ENCODE measurements at regions not wholly inside any gene's neighbourhood (a gene's known extent, or its start where the extent isn't known, plus 50 kb on each side); places are given as distances from the start of the nearest gene placed in this dataset.

DNA sequence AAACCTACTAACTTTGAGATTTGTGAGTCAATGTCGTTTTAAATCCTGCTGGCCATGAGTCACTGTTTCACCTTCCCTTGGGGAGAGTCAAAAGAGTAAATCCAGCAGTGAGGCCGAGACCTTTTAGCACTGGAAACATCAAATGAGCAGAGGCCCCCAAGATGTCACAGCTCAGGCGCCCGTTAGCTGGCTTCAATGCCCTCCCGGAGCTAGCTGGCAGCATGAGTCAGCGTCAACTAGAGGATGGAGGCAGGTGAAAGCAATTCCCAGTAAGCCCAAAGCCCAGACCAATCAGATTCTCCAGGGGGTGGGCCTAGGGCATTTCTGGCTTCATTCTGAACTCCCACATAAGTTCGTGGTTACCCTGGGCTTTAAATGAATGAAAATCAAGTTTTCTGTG is 170.9 kb downstream of the CLCN4 start:
- no peak for DNase-seq (ENCODE audit: low read depth)
- H3K4me3 ChIP-seq (ENCODE audit: control insufficient read depth, low read depth, low read length): no peak overlapping the region
- TF ChIP-seq, protein P1, sequence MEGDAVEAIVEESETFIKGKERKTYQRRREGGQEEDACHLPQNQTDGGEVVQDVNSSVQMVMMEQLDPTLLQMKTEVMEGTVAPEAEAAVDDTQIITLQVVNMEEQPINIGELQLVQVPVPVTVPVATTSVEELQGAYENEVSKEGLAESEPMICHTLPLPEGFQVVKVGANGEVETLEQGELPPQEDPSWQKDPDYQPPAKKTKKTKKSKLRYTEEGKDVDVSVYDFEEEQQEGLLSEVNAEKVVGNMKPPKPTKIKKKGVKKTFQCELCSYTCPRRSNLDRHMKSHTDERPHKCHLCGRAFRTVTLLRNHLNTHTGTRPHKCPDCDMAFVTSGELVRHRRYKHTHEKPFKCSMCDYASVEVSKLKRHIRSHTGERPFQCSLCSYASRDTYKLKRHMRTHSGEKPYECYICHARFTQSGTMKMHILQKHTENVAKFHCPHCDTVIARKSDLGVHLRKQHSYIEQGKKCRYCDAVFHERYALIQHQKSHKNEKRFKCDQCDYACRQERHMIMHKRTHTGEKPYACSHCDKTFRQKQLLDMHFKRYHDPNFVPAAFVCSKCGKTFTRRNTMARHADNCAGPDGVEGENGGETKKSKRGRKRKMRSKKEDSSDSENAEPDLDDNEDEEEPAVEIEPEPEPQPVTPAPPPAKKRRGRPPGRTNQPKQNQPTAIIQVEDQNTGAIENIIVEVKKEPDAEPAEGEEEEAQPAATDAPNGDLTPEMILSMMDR (IDR thresholded peaks at IDR 0.05; ENCODE audit: control insufficient read depth, insufficient read depth, low read depth, low read length, missing control alignments): no peak

DNA sequence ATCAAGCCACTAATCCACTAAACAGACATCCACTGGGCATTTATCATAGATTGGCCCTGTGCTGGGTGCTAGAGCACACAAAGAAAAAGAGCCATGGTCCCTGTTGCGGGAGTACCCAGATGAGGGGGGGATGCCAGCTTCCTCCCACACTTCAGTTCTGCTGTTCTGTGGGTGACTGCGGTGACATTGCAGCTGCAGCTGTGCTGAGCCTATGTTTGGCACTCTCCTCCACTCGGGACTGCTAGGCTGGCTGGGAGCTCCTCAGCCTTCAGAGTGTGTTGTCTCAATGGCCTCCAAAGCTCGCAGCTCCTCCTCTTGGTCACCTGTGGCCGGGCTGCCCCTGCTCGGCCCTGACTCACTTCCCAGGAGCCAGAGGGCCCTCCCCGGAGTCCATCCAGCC is 173.2 kb downstream of the CLCN4 start:
- TF ChIP-seq, protein P1 (IDR thresholded peaks at IDR 0.05; ENCODE audit: control insufficient read depth, insufficient read depth, low read depth, low read length, missing control alignments): no peak
- H3K4me3 ChIP-seq (ENCODE audit: control insufficient read depth, low read depth, low read length): no peak overlapping the region
- DNase-seq (ENCODE audit: low read depth): no peak

- DNase-seq (ENCODE audit: low read depth): no peak
- TF ChIP-seq, protein P1 (IDR thresholded peaks at IDR 0.05; ENCODE audit: control insufficient read depth, insufficient read depth, low read depth, low read length, missing control alignments): no peak
- no peak overlapping the region for H3K4me3 ChIP-seq (ENCODE audit: control insufficient read depth, low read depth, low read length)
These were observed 184.5 kb downstream of the CLCN4 start for GRCh38 chrX:10341309-10341708.

DNA sequence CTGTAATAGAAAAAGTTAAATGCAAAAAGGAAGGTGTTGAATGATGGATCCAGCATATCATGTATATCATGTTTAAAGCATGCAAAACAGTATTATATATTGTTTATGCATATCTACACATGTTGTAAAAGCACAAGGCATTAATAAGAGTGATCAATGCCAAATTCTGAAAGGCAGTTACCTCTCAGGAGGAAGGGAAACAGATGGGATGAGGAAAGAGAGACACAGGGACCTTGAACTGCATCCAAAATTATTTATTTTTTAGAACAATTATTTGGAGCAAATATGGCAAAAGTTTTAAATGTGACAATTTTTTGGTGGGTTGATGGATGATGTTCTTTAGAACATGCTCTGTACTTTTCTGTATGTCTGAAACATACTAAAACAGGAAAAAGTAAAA is 193.4 kb downstream of the CLCN4 start:
- no peak overlapping the region for H3K4me3 ChIP-seq (ENCODE audit: control insufficient read depth, low read depth, low read length)
- no peak for DNase-seq (ENCODE audit: low read depth)
- TF ChIP-seq, protein P1 (IDR thresholded peaks at IDR 0.05; ENCODE audit: control insufficient read depth, insufficient read depth, low read depth, low read length, missing control alignments): no peak

GRCh38 chrX:10350981-10351380 is 194.2 kb downstream of the CLCN4 start:
- DNase-seq (ENCODE audit: low read depth): peak; percentile 10
- TF ChIP-seq, protein P1 (IDR thresholded peaks at IDR 0.05; ENCODE audit: control insufficient read depth, insufficient read depth, low read depth, low read length, missing control alignments): no peak

GRCh38 chrX:10352536-10352935 is 195.8 kb downstream of the CLCN4 start:
- DNase-seq (ENCODE audit: low read depth): no peak
- TF ChIP-seq, protein P1 (IDR thresholded peaks at IDR 0.05; ENCODE audit: control insufficient read depth, insufficient read depth, low read depth, low read length, missing control alignments): no peak
- no peak overlapping the region for H3K4me3 ChIP-seq (ENCODE audit: control insufficient read depth, low read depth, low read length)

More at GRCh38 chrX:10350981-10351380, 194.2 kb downstream of the CLCN4 start:
- H3K4me3 ChIP-seq (ENCODE audit: control insufficient read depth, low read depth, low read length): no peak overlapping the region

DNA sequence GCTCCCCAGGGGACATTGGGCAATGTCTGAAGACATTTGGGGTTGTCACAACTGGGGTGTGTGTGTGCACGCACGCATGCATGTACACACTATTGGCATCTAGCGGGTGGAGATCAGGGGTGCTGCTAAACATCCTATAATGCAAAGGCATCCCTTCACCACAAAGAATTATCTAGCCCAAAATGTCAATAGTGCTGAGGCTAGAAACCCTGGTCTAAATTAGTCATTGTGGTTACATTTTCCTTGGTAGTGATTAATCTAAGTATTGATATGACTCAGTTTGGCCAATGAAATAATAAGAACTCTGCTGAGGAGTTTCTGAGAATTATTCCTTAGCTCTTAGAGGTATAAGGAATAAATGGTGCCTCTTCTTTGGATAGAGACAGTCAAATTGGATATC is 200.2 kb downstream of the CLCN4 start:
- DNase-seq (ENCODE audit: low read depth): no peak
- TF ChIP-seq, protein P1 (IDR thresholded peaks at IDR 0.05; ENCODE audit: control insufficient read depth, insufficient read depth, low read depth, low read length, missing control alignments): no peak
- H3K4me3 ChIP-seq (ENCODE audit: control insufficient read depth, low read depth, low read length): no peak overlapping the region

Data from AG09309 (cell line).